SH-SY5Y (cell line): ENCODE measurements at regions not wholly inside any gene's neighbourhood (a gene's known extent, or its start where the extent isn't known, plus 50 kb on each side); places are given as distances from the start of the nearest gene placed in this dataset.

Source experiments
- GATA2 ChIP-seq: IDR thresholded peaks from 2 replicates; pipeline ENCODE4 v1.6.1; 2011; ENCODE audit warnings: mild to moderate bottlenecking, low read depth, low read length
- GATA3 ChIP-seq: IDR thresholded peaks from 2 replicates; pipeline ENCODE4 v1.6.1; 2011; ENCODE audit warnings: low read depth, mild to moderate bottlenecking, low read length, moderate library complexity

GRCh38 chr5:116778032-116778431 lies 203.4 kb upstream of the SEMA6A start:
- no peak for TF ChIP-seq GATA3
- TF ChIP-seq GATA2, result no peak

- no peak for TF ChIP-seq GATA2
- TF ChIP-seq GATA3, result no peak
Measured at GRCh38 chr5:116773926-116774325, 199.3 kb upstream of the SEMA6A start.

GRCh38 chr5:116772806-116773205 lies 198.2 kb upstream of the SEMA6A start:
- TF ChIP-seq GATA2 (no peak), GATA3 (no peak)

GRCh38 chr5:116772152-116772501 lies 197.5 kb upstream of the SEMA6A start:
- no peak; the same call in 1 of the 2 replicates for TF ChIP-seq GATA2

- TF ChIP-seq GATA3, result no peak
- no peak for TF ChIP-seq GATA2
Measured at GRCh38 chr5:116771466-116772151, 197.0 kb upstream of the SEMA6A start.

- TF ChIP-seq GATA3 (no peak), GATA2 (no peak)
Measured at GRCh38 chr5:116769470-116769869, 194.8 kb upstream of the SEMA6A start.

GRCh38 chr5:116766470-116766947 lies 191.9 kb upstream of the SEMA6A start:
- no peak for TF ChIP-seq GATA3
- TF ChIP-seq GATA2, result no peak

GRCh38 chr5:116765441-116765840 lies 190.8 kb upstream of the SEMA6A start:
- TF ChIP-seq GATA2 (no peak), GATA3 (no peak)

GRCh38 chr5:116764941-116765340 lies 190.3 kb upstream of the SEMA6A start:
- TF ChIP-seq GATA2 (no peak), GATA3 (no peak)

- no peak for TF ChIP-seq GATA2
- no peak for TF ChIP-seq GATA3
Measured at GRCh38 chr5:116763987-116764866, 189.6 kb upstream of the SEMA6A start.

GRCh38 chr5:116759860-116760640 lies 185.4 kb upstream of the SEMA6A start:
- TF ChIP-seq GATA3 (no peak), GATA2 (no peak)

GRCh38 chr5:116757326-116757725 lies 182.7 kb upstream of the SEMA6A start:
- no peak for TF ChIP-seq GATA3
- no peak for TF ChIP-seq GATA2

GRCh38 chr5:116756531-116756930 lies 181.9 kb upstream of the SEMA6A start:
- TF ChIP-seq GATA2 (no peak), GATA3 (no peak)

- TF ChIP-seq GATA2 (no peak), GATA3 (no peak)
Measured at GRCh38 chr5:116754556-116754955, 179.9 kb upstream of the SEMA6A start.
